GM18508 (cell line): ENCODE measurements at regions not wholly inside any gene's neighbourhood (a gene's known extent, or its start where the extent isn't known, plus 50 kb on each side); places are given as distances from the start of the nearest gene placed in this dataset.

Experiments used
- ATAC-seq: cut with Tn5 transposase; IDR thresholded peaks from one replicate; pipeline ENCODE4 v1.9.1; 2021; ENCODE audit warnings: moderate number of reproducible peaks; ENCODE audit not compliant: insufficient read depth, unreplicated experiment

DNA sequence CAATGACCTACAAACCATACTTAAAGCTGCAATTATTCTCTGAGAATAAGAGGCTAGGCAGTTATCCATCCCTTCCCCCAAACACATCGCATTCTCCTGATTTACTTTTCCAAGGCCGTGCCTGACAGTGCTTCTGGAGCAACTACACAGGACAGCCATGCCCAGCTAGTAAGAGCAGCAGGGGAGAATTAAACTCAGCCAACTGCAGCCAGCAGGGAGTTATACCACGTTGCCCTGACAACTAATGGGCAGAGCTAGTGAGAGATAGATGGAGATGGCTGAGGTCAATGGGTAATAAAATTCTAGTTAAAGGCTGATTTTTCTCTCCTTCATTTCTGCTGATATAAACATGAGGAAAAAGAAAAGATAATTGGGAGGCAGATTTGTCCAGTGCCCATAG is 193.8 kb upstream of the PPP2R3A start:
- no peak for ATAC-seq

DNA sequence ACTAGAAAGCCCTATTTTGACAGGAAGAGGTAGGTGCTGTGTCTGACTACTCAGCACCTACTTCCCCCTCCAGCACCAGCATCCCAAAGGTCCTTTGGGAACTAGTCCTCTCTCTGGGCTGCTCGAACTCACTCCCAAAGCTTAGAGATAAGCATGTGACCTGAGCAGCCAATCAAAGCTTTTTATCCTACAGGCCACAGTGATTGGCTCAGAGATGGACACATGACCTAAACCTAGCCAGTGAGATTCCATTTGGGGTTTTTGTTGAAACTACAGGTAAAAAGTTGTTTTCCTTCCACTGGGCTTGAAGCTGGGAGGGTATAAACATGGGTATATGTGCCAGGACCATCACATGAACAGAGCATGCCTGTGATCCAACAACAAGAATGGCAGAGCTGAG is 186.5 kb upstream of the PPP2R3A start:
- ATAC-seq: no peak

- ATAC-seq: no peak
Observed at GRCh38 chr3:135779590-135780235, 185.8 kb upstream of the PPP2R3A start.

DNA sequence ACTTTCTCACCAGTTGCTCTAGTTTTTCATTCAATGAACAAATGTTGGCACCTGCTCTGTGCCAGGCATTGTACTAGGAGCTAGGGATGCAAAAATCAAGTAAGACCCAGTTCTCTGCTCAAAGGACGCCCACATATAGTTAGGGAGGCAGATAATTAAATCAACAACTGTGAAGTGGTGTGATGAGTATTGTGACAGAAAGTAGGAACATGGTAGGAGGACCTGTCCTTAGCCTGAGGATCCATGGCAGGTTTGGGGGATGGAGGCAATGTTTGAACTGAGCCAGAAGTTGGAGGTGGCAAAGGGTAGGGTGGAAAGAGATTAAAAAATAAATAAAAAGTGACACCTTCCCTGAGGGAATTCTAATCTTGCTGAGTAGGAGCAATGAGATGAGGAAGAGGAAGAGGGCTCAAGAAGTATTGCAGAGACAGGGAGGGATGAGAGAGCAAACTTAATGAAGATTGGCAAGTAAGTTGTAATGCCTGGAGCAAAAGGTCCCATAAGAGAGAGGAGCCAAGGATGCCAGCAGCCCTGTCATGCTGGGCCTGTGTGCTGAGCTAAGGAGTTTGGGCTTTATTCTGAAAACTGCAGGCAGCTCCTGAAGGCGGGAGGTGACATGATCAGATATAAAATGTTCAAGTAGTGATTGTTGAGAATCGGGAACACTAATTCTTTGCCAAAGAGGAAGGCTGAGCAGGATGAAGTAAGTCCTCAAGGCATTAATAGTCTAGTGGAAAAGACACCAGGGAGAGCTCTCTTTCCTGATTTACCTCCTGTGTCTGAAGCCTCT is 184.3 kb upstream of the PPP2R3A start:
- no peak for ATAC-seq

- peak; percentile 89 for ATAC-seq
Observed at GRCh38 chr3:135784557-135784956, 181.0 kb upstream of the PPP2R3A start.

DNA sequence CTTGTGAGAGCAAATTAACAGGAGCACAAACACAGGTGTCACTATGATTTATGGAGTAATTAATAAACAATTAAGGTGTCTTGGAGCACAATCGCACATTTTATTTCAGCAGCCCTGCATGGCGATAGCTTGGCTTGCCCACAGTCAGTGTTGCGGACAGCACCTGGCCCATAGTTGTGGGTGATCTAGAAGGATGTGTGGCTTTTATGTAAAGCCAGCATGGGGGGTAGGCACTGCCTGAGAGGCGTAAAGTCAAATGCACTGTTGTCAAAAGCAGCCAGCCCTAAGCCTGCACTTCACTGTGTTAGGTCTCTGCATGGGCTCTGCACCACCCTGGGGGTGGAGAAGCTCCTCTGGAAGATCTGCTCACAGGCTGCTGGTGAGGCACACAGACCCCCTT is 177.4 kb upstream of the PPP2R3A start:
- no peak for ATAC-seq

DNA sequence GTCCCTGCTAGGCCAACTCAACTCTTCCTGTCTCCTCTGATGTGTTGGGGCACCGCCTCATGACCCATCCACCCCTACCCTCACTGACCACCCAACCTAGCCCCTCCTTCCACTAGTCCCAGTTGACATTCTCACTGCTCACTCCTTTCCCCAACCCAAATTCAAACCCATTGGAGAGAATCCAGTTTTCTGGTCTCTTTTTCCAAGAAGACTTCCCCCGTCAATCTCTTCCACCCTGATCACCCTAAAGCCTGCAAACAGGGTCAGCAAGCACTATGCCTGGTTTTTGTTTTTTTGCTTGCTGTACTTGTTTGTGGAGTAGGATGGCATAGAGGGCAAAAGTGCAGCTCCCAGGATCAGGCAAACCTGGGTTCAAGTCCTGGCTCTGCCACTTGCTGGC is 176.6 kb upstream of the PPP2R3A start:
- no peak for ATAC-seq

DNA sequence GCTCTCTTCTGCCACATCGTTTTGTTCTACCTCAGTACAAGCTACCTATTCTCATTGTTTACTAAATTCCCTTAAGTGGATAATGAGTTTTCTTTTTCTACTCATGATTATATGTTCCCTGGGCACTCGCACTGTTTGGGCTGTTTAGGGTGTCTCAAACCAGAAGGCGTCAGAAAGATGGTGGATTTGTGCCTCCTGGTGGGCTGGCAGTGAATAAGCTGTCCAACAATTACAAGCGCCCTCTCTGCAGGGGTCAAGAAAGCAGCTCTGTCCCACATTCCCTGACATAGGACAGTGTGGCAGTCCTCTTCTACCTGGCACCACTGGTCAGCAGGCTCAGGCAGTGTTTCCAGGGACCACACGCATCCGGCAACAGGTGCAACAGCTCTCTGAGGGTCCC is 173.4 kb upstream of the PPP2R3A start:
- ATAC-seq: no peak

GRCh38 chr3:135792858-135793475 is 172.6 kb upstream of the PPP2R3A start:
- no peak for ATAC-seq

- ATAC-seq: no peak
Observed at GRCh38 chr3:135800071-135800549, 165.4 kb upstream of the PPP2R3A start.

DNA sequence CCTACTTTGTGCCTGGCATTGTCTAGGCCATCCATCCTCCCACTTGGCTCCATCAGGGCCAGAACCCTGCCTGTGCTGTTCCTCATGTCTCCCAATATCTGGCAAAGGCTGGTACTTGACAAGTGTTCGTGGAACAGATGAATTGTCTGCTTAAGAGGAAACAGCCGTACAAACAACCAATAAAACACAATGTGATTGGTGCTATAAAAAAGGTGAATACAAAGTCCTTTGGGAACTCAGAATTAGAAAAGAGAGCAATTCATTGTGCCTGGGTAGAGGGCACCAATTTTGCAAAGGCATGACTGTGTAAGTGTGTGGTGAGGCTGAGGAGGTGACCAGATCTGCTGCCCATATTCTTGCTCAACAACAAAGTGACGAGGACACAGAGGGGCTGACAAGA is 164.5 kb upstream of the PPP2R3A start:
- ATAC-seq: no peak

DNA sequence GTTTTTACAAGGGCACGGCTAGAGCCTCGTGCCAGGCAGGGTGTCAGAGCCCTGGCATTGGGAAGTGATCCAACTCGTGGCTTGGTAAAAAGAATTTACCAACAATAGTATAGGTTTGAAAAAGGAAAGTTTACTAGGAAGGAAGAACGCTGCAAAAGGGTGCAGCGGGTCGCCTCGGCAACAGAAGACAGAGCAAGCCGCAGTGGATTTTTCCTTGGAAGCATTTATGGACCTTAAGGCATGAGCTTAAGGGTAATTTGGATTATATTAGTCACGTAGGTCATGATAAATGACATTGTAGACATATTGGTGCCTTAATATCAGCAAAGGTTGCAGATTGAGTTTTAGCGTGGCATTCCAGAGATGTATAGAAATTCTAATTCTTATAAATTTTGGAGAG is 163.4 kb upstream of the PPP2R3A start:
- no peak for ATAC-seq

DNA sequence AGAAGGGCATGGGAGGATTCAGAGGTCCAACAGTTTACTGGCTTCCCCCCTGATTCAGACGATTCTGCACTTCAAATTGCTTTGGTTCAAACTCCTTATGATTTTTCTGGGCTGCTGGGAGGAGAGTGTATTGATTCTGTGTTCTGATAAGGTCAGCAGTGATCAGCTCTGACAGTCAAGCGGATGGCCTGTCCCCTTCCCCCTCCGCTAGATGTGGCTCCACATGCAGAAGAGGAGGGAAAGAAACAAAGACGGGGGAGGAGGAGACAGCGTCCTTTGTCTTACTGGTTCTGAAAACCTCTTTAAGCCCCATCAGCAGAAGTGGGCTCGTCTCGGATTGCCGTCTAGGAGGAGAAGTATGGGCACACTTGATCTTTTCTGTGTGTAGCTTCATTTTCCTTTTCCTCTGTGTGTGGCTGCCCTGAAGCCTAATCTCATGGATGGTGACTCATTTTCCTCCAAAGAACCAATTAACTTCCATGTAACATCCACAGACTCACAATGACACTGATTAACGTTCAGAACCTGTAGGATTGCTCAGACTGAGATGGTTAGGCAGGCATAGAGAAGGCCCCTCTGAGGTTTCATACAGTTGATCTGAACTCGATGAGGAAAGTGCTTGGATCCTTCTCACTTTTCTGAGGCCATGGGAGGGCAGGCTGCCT is 162.4 kb upstream of the PPP2R3A start:
- ATAC-seq: no peak

DNA sequence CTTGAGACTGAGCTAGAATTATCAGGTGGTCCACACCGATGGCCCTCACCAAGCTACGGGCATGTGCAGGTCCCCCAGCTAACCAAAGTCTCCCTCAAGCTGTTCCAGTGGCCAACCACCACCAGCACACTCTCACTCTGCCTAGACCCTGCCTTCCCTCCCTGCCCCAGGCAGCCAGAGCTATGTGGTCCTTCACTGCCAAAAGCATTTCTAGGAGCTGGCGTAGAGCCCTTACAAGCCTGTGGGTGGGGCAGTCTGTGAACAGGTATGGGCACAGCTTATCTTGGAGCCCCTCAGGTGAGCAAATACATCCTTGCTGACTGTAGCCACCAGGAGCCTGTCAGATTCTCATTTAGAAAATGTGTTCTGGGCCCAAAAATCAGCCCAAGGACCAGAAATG is 159.8 kb upstream of the PPP2R3A start:
- no peak for ATAC-seq

GRCh38 chr3:135806317-135806716 is 159.2 kb upstream of the PPP2R3A start:
- ATAC-seq: no peak

DNA sequence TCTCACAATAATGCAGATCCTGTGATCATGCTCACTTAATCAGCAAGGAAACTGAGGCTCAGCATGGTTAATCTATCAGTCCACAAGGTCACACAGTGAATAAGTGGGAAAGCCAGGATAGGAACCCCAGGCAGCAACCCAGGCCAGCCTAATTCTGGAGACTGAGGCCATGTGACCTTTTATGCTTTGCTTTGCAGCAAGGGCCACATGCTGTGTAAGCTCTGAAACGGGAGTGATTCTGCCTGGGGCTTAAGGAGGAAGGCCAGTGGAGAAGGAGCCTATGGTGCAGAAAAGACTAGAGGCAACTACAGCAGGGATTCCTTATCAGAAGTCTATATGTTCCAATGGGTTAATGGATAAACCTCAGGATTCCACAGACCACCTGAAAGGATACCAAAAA is 157.6 kb upstream of the PPP2R3A start:
- no peak for ATAC-seq

DNA sequence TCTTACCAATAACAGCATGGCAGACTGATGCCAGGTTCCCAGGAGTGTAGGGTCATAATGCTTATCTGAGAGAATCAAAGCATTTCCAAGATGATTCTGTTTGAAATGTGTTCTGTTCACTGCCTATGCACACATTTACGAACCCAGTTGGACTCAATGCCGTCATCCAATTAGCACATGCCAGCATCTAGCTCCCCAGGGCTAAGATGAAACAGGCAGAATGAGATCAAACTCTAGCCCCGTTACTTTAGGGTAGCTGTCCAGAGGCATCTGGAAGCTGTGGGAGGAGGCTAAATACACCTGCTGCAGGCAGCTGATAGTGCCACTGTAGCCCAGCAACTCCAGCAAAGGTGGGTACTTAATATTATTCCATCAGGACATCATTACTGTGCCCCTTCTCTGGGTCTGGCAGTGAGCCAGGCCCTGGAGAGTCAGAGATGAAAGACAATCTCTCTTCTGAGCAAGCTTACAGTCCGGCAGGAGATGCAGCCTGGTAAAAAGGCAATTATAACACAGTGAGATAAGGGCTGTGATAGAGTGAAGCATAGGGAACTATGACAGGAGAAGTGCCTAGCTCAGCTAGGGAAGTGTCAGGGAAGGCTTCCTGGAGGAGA is 156.4 kb upstream of the PPP2R3A start:
- no peak for ATAC-seq

- no peak for ATAC-seq
Observed at GRCh38 chr3:135811651-135812050, 153.9 kb upstream of the PPP2R3A start.

DNA sequence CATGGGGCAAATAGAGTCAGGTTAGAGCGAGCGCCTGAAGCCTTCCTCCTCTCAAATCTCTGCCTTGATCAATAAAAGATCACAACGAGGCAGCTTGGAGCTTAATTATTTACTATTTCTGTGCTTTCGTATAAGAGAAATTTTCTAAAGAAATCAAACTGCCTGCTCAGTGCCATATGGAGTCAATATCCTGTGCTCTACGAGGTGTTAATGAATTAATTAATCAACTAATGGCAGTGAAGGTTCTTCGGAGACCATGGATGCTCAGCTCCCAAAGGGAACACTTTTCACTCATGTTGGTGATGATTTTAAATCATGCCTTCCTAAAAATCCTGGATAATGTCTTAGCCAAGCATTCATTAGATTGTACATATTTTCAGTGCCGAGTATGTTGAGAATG is 153.5 kb upstream of the PPP2R3A start:
- ATAC-seq: no peak

- no peak for ATAC-seq
Observed at GRCh38 chr3:135834465-135834864, 131.1 kb upstream of the PPP2R3A start.
